ENCODE measurements at regions not wholly inside any gene's neighbourhood (a gene's known extent, or its start where the extent isn't known, plus 50 kb on each side); places are given as distances from the start of the nearest gene placed in this dataset.

- no peak for DNase-seq (ENCODE audit: low read depth)
- no peak for TF ChIP-seq CTCF (conservative IDR thresholded peaks at IDR 0.05; ENCODE audit: low read depth, low read length)
- H3K4me3 ChIP-seq (ENCODE audit: low read length) = no peak overlapping the region
Observed at GRCh38 chrX:69256291-69256565, 91.0 kb upstream of the PJA1 start.

GRCh38 chrX:69255441-69256290 is 90.4 kb upstream of the PJA1 start:
- H3K4me3 ChIP-seq (ENCODE audit: low read length) = no peak overlapping the region
- no peak for TF ChIP-seq CTCF (conservative IDR thresholded peaks at IDR 0.05; ENCODE audit: low read depth, low read length)
- no peak for DNase-seq (ENCODE audit: low read depth)

GRCh38 chrX:69253821-69254220 is 88.6 kb upstream of the PJA1 start:
- no peak for TF ChIP-seq CTCF (conservative IDR thresholded peaks at IDR 0.05; ENCODE audit: low read depth, low read length)
- no peak for DNase-seq (ENCODE audit: low read depth)
- H3K4me3 ChIP-seq (ENCODE audit: low read length) = no peak overlapping the region

- no peak for TF ChIP-seq CTCF (conservative IDR thresholded peaks at IDR 0.05; ENCODE audit: low read depth, low read length)
- H3K4me3 ChIP-seq (ENCODE audit: low read length) = no peak overlapping the region
- no peak for DNase-seq (ENCODE audit: low read depth)
Observed at GRCh38 chrX:69243276-69243675, 78.0 kb upstream of the PJA1 start.

GRCh38 chrX:69238887-69239231 is 73.6 kb upstream of the PJA1 start:
- no peak for DNase-seq (ENCODE audit: low read depth)
- no peak overlapping the region for H3K4me3 ChIP-seq (ENCODE audit: low read length)
- no peak for TF ChIP-seq CTCF (conservative IDR thresholded peaks at IDR 0.05; ENCODE audit: low read depth, low read length)

GRCh38 chrX:69238114-69238886 is 73.0 kb upstream of the PJA1 start:
- TF ChIP-seq CTCF (conservative IDR thresholded peaks at IDR 0.05; ENCODE audit: low read depth, low read length) = no peak
- DNase-seq (ENCODE audit: low read depth) = no peak
- no peak overlapping the region for H3K4me3 ChIP-seq (ENCODE audit: low read length)

GRCh38 chrX:69237236-69237635 is 72.0 kb upstream of the PJA1 start:
- TF ChIP-seq CTCF (conservative IDR thresholded peaks at IDR 0.05; ENCODE audit: low read depth, low read length) = no peak
- H3K4me3 ChIP-seq (ENCODE audit: low read length) = no peak overlapping the region
- DNase-seq (ENCODE audit: low read depth) = no peak
